GM12891 (cell line): ENCODE measurements at regions not wholly inside any gene's neighbourhood (a gene's known extent, or its start where the extent isn't known, plus 50 kb on each side); places are given as distances from the start of the nearest gene placed in this dataset.

Source experiments
- PAX5 ChIP-seq: IDR thresholded peaks from 2 replicates; pipeline ENCODE4 v1.6.1; 2011; ENCODE audit warnings: low read length, moderate library complexity, mild to moderate bottlenecking; ENCODE audit not compliant: insufficient read depth, severe bottlenecking
- POLR2A ChIP-seq: IDR thresholded peaks from 2 replicates; pipeline ENCODE4 v1.6.1; 2011; ENCODE audit warnings: low read depth, low read length, control low read depth
- POLR2AphosphoS5 ChIP-seq: IDR thresholded peaks from 2 replicates; pipeline ENCODE4 v1.6.1; 2011; ENCODE audit warnings: low read depth, low read length, control low read depth
- POU2F2 ChIP-seq: IDR thresholded peaks from 2 replicates; pipeline ENCODE4 v1.6.1; 2011; ENCODE audit warnings: low read depth, mild to moderate bottlenecking, control low read depth, low read length, moderate library complexity
- SPI1 ChIP-seq: IDR thresholded peaks from 2 replicates; pipeline ENCODE4 v1.6.1; 2011; ENCODE audit warnings: low read depth, low read length, control low read depth
- TAF1 ChIP-seq: IDR thresholded peaks from 2 replicates; pipeline ENCODE4 v1.6.1; 2011; ENCODE audit warnings: low read depth, low read length, control low read depth

- TF ChIP-seq POLR2A (no peak), TAF1 (no peak), POLR2AphosphoS5 (no peak), SPI1 (no peak), PAX5 (no peak), POU2F2 (no peak)
Observed at GRCh38 chr9:32899761-32900160, 101.7 kb downstream of the APTX start.
